ENCODE measurements at regions not wholly inside any gene's neighbourhood (a gene's known extent, or its start where the extent isn't known, plus 50 kb on each side); places are given as distances from the start of the nearest gene placed in this dataset.

DNA sequence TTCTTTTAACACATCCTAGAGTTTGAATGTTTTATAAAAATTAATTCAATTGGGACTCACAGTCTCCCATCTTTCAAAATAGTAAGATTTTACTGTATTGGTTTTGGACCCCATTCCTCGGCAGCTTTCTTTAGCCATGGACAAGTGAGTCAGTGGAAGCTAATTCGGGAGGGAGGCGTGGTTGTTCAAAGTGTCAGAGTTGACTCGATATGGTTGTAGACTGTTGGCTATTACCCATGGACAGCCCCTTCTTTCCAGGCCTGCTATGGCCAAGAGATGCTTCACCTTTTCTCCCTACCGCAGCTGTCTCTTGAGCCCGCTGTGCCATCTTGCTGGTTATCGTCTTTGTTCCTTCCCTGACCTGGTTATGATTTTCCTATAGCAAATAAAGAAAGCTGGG lies 243.0 kb downstream of the CD83 start:
- TF ChIP-seq, protein P1, sequence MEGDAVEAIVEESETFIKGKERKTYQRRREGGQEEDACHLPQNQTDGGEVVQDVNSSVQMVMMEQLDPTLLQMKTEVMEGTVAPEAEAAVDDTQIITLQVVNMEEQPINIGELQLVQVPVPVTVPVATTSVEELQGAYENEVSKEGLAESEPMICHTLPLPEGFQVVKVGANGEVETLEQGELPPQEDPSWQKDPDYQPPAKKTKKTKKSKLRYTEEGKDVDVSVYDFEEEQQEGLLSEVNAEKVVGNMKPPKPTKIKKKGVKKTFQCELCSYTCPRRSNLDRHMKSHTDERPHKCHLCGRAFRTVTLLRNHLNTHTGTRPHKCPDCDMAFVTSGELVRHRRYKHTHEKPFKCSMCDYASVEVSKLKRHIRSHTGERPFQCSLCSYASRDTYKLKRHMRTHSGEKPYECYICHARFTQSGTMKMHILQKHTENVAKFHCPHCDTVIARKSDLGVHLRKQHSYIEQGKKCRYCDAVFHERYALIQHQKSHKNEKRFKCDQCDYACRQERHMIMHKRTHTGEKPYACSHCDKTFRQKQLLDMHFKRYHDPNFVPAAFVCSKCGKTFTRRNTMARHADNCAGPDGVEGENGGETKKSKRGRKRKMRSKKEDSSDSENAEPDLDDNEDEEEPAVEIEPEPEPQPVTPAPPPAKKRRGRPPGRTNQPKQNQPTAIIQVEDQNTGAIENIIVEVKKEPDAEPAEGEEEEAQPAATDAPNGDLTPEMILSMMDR (IDR thresholded peaks at IDR 0.05; ENCODE audit: insufficient read depth, low read length, poor library complexity, severe bottlenecking), result no peak
- no peak for TF ChIP-seq EZH2phosphoT487 (conservative IDR thresholded peaks at IDR 0.05; ENCODE audit: low read length)
